ENCODE measurements at regions not wholly inside any gene's neighbourhood (a gene's known extent, or its start where the extent isn't known, plus 50 kb on each side); places are given as distances from the start of the nearest gene placed in this dataset.

DNA sequence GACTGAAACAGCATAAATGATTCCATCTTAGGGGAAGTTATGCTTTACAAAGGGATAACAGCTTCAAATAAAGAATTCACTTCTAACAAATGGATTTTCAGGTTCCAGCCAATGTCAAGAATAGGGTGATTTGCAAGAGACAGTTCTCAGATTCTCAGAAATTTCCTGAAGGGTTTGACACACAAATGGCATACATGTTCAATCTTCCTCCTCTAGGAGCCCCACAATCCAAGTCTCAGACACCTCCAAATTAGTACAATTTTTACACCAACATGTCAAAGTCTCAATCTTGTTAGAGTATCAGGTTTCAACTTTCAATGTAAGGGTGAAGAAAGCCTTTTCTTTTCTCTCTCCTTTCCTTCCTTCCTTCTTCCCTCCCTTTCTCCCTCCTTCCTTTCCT lies 996.6 kb downstream of the TLE1 start:
- TF ChIP-seq, protein P1, sequence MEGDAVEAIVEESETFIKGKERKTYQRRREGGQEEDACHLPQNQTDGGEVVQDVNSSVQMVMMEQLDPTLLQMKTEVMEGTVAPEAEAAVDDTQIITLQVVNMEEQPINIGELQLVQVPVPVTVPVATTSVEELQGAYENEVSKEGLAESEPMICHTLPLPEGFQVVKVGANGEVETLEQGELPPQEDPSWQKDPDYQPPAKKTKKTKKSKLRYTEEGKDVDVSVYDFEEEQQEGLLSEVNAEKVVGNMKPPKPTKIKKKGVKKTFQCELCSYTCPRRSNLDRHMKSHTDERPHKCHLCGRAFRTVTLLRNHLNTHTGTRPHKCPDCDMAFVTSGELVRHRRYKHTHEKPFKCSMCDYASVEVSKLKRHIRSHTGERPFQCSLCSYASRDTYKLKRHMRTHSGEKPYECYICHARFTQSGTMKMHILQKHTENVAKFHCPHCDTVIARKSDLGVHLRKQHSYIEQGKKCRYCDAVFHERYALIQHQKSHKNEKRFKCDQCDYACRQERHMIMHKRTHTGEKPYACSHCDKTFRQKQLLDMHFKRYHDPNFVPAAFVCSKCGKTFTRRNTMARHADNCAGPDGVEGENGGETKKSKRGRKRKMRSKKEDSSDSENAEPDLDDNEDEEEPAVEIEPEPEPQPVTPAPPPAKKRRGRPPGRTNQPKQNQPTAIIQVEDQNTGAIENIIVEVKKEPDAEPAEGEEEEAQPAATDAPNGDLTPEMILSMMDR (IDR thresholded peaks at IDR 0.05): no peak
- TF ChIP-seq POLR2A (IDR thresholded peaks at IDR 0.05) (no peak), EP300 (IDR thresholded peaks at IDR 0.05) (no peak)
